HUES48 (cell line): ENCODE measurements at regions not wholly inside any gene's neighbourhood (a gene's known extent, or its start where the extent isn't known, plus 50 kb on each side); places are given as distances from the start of the nearest gene placed in this dataset.

Source experiments
- H3K27ac ChIP-seq: one replicate; pipeline ENCODE4 v1.7.0; 2013; ENCODE audit warnings: low read depth, low read length, inconsistent platforms
- H3K27me3 ChIP-seq: 2 replicates; pipeline ENCODE4 v1.6.1; 2013; ENCODE audit warnings: mild to moderate bottlenecking, low read length; ENCODE audit not compliant: control insufficient read depth, insufficient read depth
- H3K36me3 ChIP-seq: 2 replicates; pipeline ENCODE4 v1.6.1; 2013; ENCODE audit warnings: low read length; ENCODE audit not compliant: control insufficient read depth, insufficient read depth
- H3K4me1 ChIP-seq: 2 replicates; pipeline ENCODE4 v1.6.1; 2013; ENCODE audit warnings: mild to moderate bottlenecking, low read length; ENCODE audit not compliant: control insufficient read depth, insufficient read depth
- H3K4me3 ChIP-seq: 2 replicates; pipeline ENCODE4 v1.5.1; 2013; ENCODE audit warnings: mild to moderate bottlenecking, low read depth, low read length
- H3K9ac ChIP-seq: 2 replicates; pipeline ENCODE4 v1.6.1; 2013; ENCODE audit warnings: mild to moderate bottlenecking, low read depth, low read length, moderate library complexity
- H3K9me3 ChIP-seq: 2 replicates; pipeline ENCODE4 v1.6.1; 2013; ENCODE audit warnings: low read length; ENCODE audit not compliant: control insufficient read depth, insufficient read depth

GRCh38 chr5:31097851-31098250 is 95.6 kb upstream of the CDH6 start:
- no peaks in the 10 kb centered on the region for H3K27me3 ChIP-seq
- no peaks in the 10 kb centered on the region for H3K9me3 ChIP-seq
- no peak overlapping the region for H3K4me3 ChIP-seq
- H3K27ac ChIP-seq, result no peak overlapping the region
- H3K36me3 ChIP-seq, result no peaks in the 10 kb centered on the region
- H3K9ac ChIP-seq, result no peak overlapping the region
- H3K4me1 ChIP-seq, result peaks cover 5% of the 10 kb centered on the region

GRCh38 chr5:31096238-31096865 is 97.1 kb upstream of the CDH6 start:
- Histone ChIP-seq H3K9me3 (no peaks in the 10 kb centered on the region), H3K4me3 (no peak overlapping the region), H3K27me3 (no peaks in the 10 kb centered on the region), H3K4me1 (no peaks in the 10 kb centered on the region; the same call in 1 of the 2 replicates), H3K27ac (no peak overlapping the region), H3K36me3 (no peaks in the 10 kb centered on the region), H3K9ac (no peak overlapping the region)

- H3K36me3 ChIP-seq, result no peaks in the 10 kb centered on the region
Observed at GRCh38 chr5:31095796-31096195, 97.7 kb upstream of the CDH6 start.

GRCh38 chr5:31091501-31091900 is 102.0 kb upstream of the CDH6 start:
- H3K4me3 ChIP-seq, result no peak overlapping the region
- H3K9ac ChIP-seq, result no peak overlapping the region
- no peaks in the 10 kb centered on the region for H3K36me3 ChIP-seq
- H3K9me3 ChIP-seq, result no peaks in the 10 kb centered on the region
- H3K27ac ChIP-seq, result no peak overlapping the region
- H3K27me3 ChIP-seq, result no peaks in the 10 kb centered on the region
- peaks cover 6% of the 10 kb centered on the region; the same call in 1 of the 2 replicates for H3K4me1 ChIP-seq

More at GRCh38 chr5:31095796-31096195, 97.7 kb upstream of the CDH6 start:
- Histone ChIP-seq H3K27me3 (no peaks in the 10 kb centered on the region), H3K4me3 (no peak overlapping the region), H3K9me3 (no peaks in the 10 kb centered on the region), H3K27ac (no peak overlapping the region), H3K4me1 (no peaks in the 10 kb centered on the region; the same call in 1 of the 2 replicates), H3K9ac (no peak overlapping the region)

- Histone ChIP-seq H3K4me3 (no peak overlapping the region), H3K36me3 (no peaks in the 10 kb centered on the region), H3K4me1 (peaks cover 6% of the 10 kb centered on the region; the same call in 1 of the 2 replicates), H3K27ac (no peak overlapping the region), H3K9me3 (no peaks in the 10 kb centered on the region), H3K27me3 (no peaks in the 10 kb centered on the region), H3K9ac (no peak overlapping the region)
Observed at GRCh38 chr5:31090467-31090866, 103.0 kb upstream of the CDH6 start.

- Histone ChIP-seq H3K4me1 (peaks cover 6% of the 10 kb centered on the region; the same call in 1 of the 2 replicates), H3K9ac (no peak overlapping the region), H3K27me3 (no peaks in the 10 kb centered on the region), H3K36me3 (no peaks in the 10 kb centered on the region), H3K4me3 (no peak overlapping the region), H3K27ac (no peak overlapping the region), H3K9me3 (no peaks in the 10 kb centered on the region)
Observed at GRCh38 chr5:31086839-31087415, 106.6 kb upstream of the CDH6 start.

- H3K9me3 ChIP-seq, result no peaks in the 10 kb centered on the region
- no peak overlapping the region for H3K27ac ChIP-seq
- no peak overlapping the region for H3K9ac ChIP-seq
- no peaks in the 10 kb centered on the region for H3K36me3 ChIP-seq
- H3K27me3 ChIP-seq, result no peaks in the 10 kb centered on the region
- H3K4me1 ChIP-seq, result peaks cover 6% of the 10 kb centered on the region; the same call in 1 of the 2 replicates
- H3K4me3 ChIP-seq, result no peak overlapping the region
Observed at GRCh38 chr5:31084871-31085270, 108.6 kb upstream of the CDH6 start.

- Histone ChIP-seq H3K4me1 (peaks cover 6% of the 10 kb centered on the region; the same call in 1 of the 2 replicates), H3K27me3 (no peaks in the 10 kb centered on the region), H3K9ac (no peak overlapping the region), H3K27ac (no peak overlapping the region), H3K4me3 (no peak overlapping the region), H3K36me3 (no peaks in the 10 kb centered on the region), H3K9me3 (no peaks in the 10 kb centered on the region)
Observed at GRCh38 chr5:31083364-31083763, 110.1 kb upstream of the CDH6 start.

GRCh38 chr5:31079668-31080067 is 113.8 kb upstream of the CDH6 start:
- Histone ChIP-seq H3K4me3 (no peak overlapping the region), H3K36me3 (no peaks in the 10 kb centered on the region), H3K27me3 (no peaks in the 10 kb centered on the region), H3K9ac (no peak overlapping the region), H3K27ac (no peak overlapping the region), H3K9me3 (peaks cover 9% of the 10 kb centered on the region), H3K4me1 (peaks cover 6% of the 10 kb centered on the region; the same call in 1 of the 2 replicates)

- Histone ChIP-seq H3K9me3 (peaks cover 9% of the 10 kb centered on the region), H3K4me3 (no peak overlapping the region), H3K27ac (no peak overlapping the region), H3K9ac (no peak overlapping the region), H3K27me3 (no peaks in the 10 kb centered on the region), H3K36me3 (no peaks in the 10 kb centered on the region), H3K4me1 (peaks cover 6% of the 10 kb centered on the region; the same call in 1 of the 2 replicates)
Observed at GRCh38 chr5:31078956-31079355, 114.5 kb upstream of the CDH6 start.

- no peaks in the 10 kb centered on the region for H3K36me3 ChIP-seq
- H3K4me3 ChIP-seq, result no peak overlapping the region
- no peak overlapping the region for H3K27ac ChIP-seq
- H3K27me3 ChIP-seq, result no peaks in the 10 kb centered on the region
- H3K9ac ChIP-seq, result no peak overlapping the region
- H3K9me3 ChIP-seq, result peaks cover 9% of the 10 kb centered on the region
- H3K4me1 ChIP-seq, result peaks cover 6% of the 10 kb centered on the region; the same call in 1 of the 2 replicates
Observed at GRCh38 chr5:31075981-31076380, 117.5 kb upstream of the CDH6 start.
